ENCODE measurements at regions not wholly inside any gene's neighbourhood (a gene's known extent, or its start where the extent isn't known, plus 50 kb on each side); places are given as distances from the start of the nearest gene placed in this dataset.

GRCh38 chr9:89668216-89668865 lies 63.5 kb downstream of the GADD45G start:
- Histone ChIP-seq H4K91ac (ENCODE audit: low read length) (no peak overlapping the region), H2BK12ac (ENCODE audit: low read length in 2 of 2) (no peak overlapping the region), H3K27ac (ENCODE audit: low read length, poor library complexity, severe bottlenecking) (no peak overlapping the region), H3K79me1 (replicated peaks; ENCODE audit: low read length, poor library complexity, severe bottlenecking) (no peaks in the 10 kb centered on the region), H3K4me1 (ENCODE audit: control insufficient read depth, insufficient read depth, low read depth, low read length) (peaks cover 11% of the 10 kb centered on the region), H3K9ac (ENCODE audit: low read length) (no peak overlapping the region), H3K4me3 (ENCODE audit: insufficient read depth in 1 of 2, low read depth in 1 of 2, low read length in 2 of 2) (no peak overlapping the region), H3K18ac (ENCODE audit: low read depth in 1 of 2, low read length in 2 of 2) (no peak overlapping the region), H2BK5ac (ENCODE audit: low read depth, low read length, poor library complexity, severe bottlenecking) (no peak overlapping the region), H2BK15ac (ENCODE audit: low read depth, poor library complexity, severe bottlenecking) (no peak overlapping the region), H3K23ac (ENCODE audit: low read length in 2 of 2) (no peak overlapping the region), H3K4me2 (ENCODE audit: low read length, poor library complexity, severe bottlenecking) (no peak overlapping the region), H4K8ac (ENCODE audit: low read length) (no peak overlapping the region), H2AK5ac (ENCODE audit: low read length, severe bottlenecking) (no peak overlapping the region), H3K27me3 (ENCODE audit: control insufficient read depth in 1 of 2, insufficient read depth in 1 of 2, low read length in 2 of 2) (peaks cover 22 to 28% of the 10 kb centered on the region in 2 experiments), H2AFZ (ENCODE audit: low read depth, low read length) (no peak overlapping the region), H3K9me3 (ENCODE audit: control insufficient read depth, low read length) (no peaks in the 10 kb centered on the region), H3K36me3 (ENCODE audit: control insufficient read depth in 1 of 2, insufficient read depth in 2 of 2, low read depth in 1 of 2, low read length in 2 of 2) (no peaks in the 10 kb centered on the region), H3K4ac (ENCODE audit: low read depth in 1 of 2, low read length in 2 of 2) (no peak overlapping the region), H3K14ac (ENCODE audit: low read length in 2 of 2) (peak overlapping the region in 1 of 2 experiments; percentile 89), H2BK120ac (ENCODE audit: low read depth, low read length) (no peak overlapping the region)
- DNase-seq: peak; percentile 38
- 92% methylated on average over 7 of the region's 7 CpGs for WGBS

GRCh38 chr9:89668866-89669246 lies 64.0 kb downstream of the GADD45G start:
- Histone ChIP-seq H3K27me3 (ENCODE audit: control insufficient read depth in 1 of 2, insufficient read depth in 1 of 2, low read length in 2 of 2) (peaks cover 19 to 26% of the 10 kb centered on the region in 2 experiments), H3K4me3 (ENCODE audit: insufficient read depth in 1 of 2, low read depth in 1 of 2, low read length in 2 of 2) (no peak overlapping the region), H3K4me2 (ENCODE audit: low read length, poor library complexity, severe bottlenecking) (no peak overlapping the region), H2BK12ac (ENCODE audit: low read length in 2 of 2) (no peak overlapping the region), H3K27ac (ENCODE audit: low read length, poor library complexity, severe bottlenecking) (no peak overlapping the region), H2BK120ac (ENCODE audit: low read depth, low read length) (no peak overlapping the region), H3K9me3 (ENCODE audit: control insufficient read depth, low read length) (no peaks in the 10 kb centered on the region), H3K23ac (ENCODE audit: low read length in 2 of 2) (no peak overlapping the region), H3K4me1 (ENCODE audit: control insufficient read depth, insufficient read depth, low read depth, low read length) (peaks cover 11% of the 10 kb centered on the region), H2AFZ (ENCODE audit: low read depth, low read length) (no peak overlapping the region), H3K9ac (ENCODE audit: low read length) (no peak overlapping the region), H3K4ac (ENCODE audit: low read depth in 1 of 2, low read length in 2 of 2) (no peak overlapping the region), H3K14ac (ENCODE audit: low read length in 2 of 2) (peak overlapping the region in 1 of 2 experiments; percentile 89), H4K8ac (ENCODE audit: low read length) (no peak overlapping the region), H3K36me3 (ENCODE audit: control insufficient read depth in 1 of 2, insufficient read depth in 2 of 2, low read depth in 1 of 2, low read length in 2 of 2) (no peaks in the 10 kb centered on the region), H2BK5ac (ENCODE audit: low read depth, low read length, poor library complexity, severe bottlenecking) (no peak overlapping the region), H2BK15ac (ENCODE audit: low read depth, poor library complexity, severe bottlenecking) (no peak overlapping the region), H4K91ac (ENCODE audit: low read length) (no peak overlapping the region), H3K79me1 (replicated peaks; ENCODE audit: low read length, poor library complexity, severe bottlenecking) (no peaks in the 10 kb centered on the region), H3K18ac (ENCODE audit: low read depth in 1 of 2, low read length in 2 of 2) (no peak overlapping the region), H2AK5ac (ENCODE audit: low read length, severe bottlenecking) (no peak overlapping the region)
- 100% methylated on average over 2 of the region's 2 CpGs for WGBS
- no peak for DNase-seq

GRCh38 chr9:89669361-89669842 lies 64.6 kb downstream of the GADD45G start:
- Histone ChIP-seq H3K27me3 (ENCODE audit: control insufficient read depth in 1 of 2, insufficient read depth in 1 of 2, low read length in 2 of 2) (peaks cover 19 to 24% of the 10 kb centered on the region in 2 experiments), H2BK5ac (ENCODE audit: low read depth, low read length, poor library complexity, severe bottlenecking) (no peak overlapping the region), H3K4me2 (ENCODE audit: low read length, poor library complexity, severe bottlenecking) (no peak overlapping the region), H2AK5ac (ENCODE audit: low read length, severe bottlenecking) (peak overlapping the region; percentile 33), H3K36me3 (ENCODE audit: control insufficient read depth in 1 of 2, insufficient read depth in 2 of 2, low read depth in 1 of 2, low read length in 2 of 2) (no peaks in the 10 kb centered on the region), H3K79me1 (replicated peaks; ENCODE audit: low read length, poor library complexity, severe bottlenecking) (no peaks in the 10 kb centered on the region), H3K4me3 (ENCODE audit: insufficient read depth in 1 of 2, low read depth in 1 of 2, low read length in 2 of 2) (no peak overlapping the region), H3K9me3 (ENCODE audit: control insufficient read depth, low read length) (no peaks in the 10 kb centered on the region), H3K18ac (ENCODE audit: low read depth in 1 of 2, low read length in 2 of 2) (no peak overlapping the region), H3K9ac (ENCODE audit: low read length) (no peak overlapping the region), H3K14ac (ENCODE audit: low read length in 2 of 2) (no peak overlapping the region), H3K4ac (ENCODE audit: low read depth in 1 of 2, low read length in 2 of 2) (no peak overlapping the region), H2BK15ac (ENCODE audit: low read depth, poor library complexity, severe bottlenecking) (no peak overlapping the region), H3K27ac (ENCODE audit: low read length, poor library complexity, severe bottlenecking) (no peak overlapping the region), H2BK120ac (ENCODE audit: low read depth, low read length) (no peak overlapping the region), H3K4me1 (ENCODE audit: control insufficient read depth, insufficient read depth, low read depth, low read length) (peaks cover 11% of the 10 kb centered on the region), H2AFZ (ENCODE audit: low read depth, low read length) (no peak overlapping the region), H4K8ac (ENCODE audit: low read length) (no peak overlapping the region), H4K91ac (ENCODE audit: low read length) (no peak overlapping the region), H2BK12ac (ENCODE audit: low read length in 2 of 2) (no peak overlapping the region), H3K23ac (ENCODE audit: low read length in 2 of 2) (no peak overlapping the region)
- no peak for DNase-seq
- 91% methylated on average over 2 of the region's 2 CpGs for WGBS

- H3K27ac ChIP-seq (ENCODE audit: low read length, poor library complexity, severe bottlenecking): no peak overlapping the region
- H2BK120ac ChIP-seq (ENCODE audit: low read depth, low read length): no peak overlapping the region
- H2BK12ac ChIP-seq (ENCODE audit: low read length in 2 of 2): peak overlapping the region in 1 of 2 experiments; percentile 45
- H3K14ac ChIP-seq (ENCODE audit: low read length in 2 of 2): peak overlapping the region in 1 of 2 experiments; percentile 82
- H3K36me3 ChIP-seq (ENCODE audit: control insufficient read depth in 1 of 2, insufficient read depth in 2 of 2, low read depth in 1 of 2, low read length in 2 of 2): no peaks in the 10 kb centered on the region
- no peak overlapping the region for H3K18ac ChIP-seq (ENCODE audit: low read depth in 1 of 2, low read length in 2 of 2)
- peaks cover 16% of the 10 kb centered on the region for H3K4me1 ChIP-seq (ENCODE audit: control insufficient read depth, insufficient read depth, low read depth, low read length)
- H4K8ac ChIP-seq (ENCODE audit: low read length): no peak overlapping the region
- peak overlapping the region; percentile 76 for H2AK5ac ChIP-seq (ENCODE audit: low read length, severe bottlenecking)
- no peak overlapping the region for H3K23ac ChIP-seq (ENCODE audit: low read length in 2 of 2)
- no peak overlapping the region for H2AFZ ChIP-seq (ENCODE audit: low read depth, low read length)
- no peak overlapping the region for H4K91ac ChIP-seq (ENCODE audit: low read length)
- 94% methylated on average over 5 of the region's 5 CpGs for WGBS
- H3K4ac ChIP-seq (ENCODE audit: low read depth in 1 of 2, low read length in 2 of 2): no peak overlapping the region
- no peaks in the 10 kb centered on the region for H3K9me3 ChIP-seq (ENCODE audit: control insufficient read depth, low read length)
- no peak for DNase-seq
- H3K27me3 ChIP-seq (ENCODE audit: control insufficient read depth in 1 of 2, insufficient read depth in 1 of 2, low read length in 2 of 2): peaks cover 26 to 28% of the 10 kb centered on the region in 2 experiments
- no peak overlapping the region for H3K4me3 ChIP-seq (ENCODE audit: insufficient read depth in 1 of 2, low read depth in 1 of 2, low read length in 2 of 2)
- no peak overlapping the region for H3K9ac ChIP-seq (ENCODE audit: low read length)
- H2BK15ac ChIP-seq (ENCODE audit: low read depth, poor library complexity, severe bottlenecking): peak overlapping the region; percentile 44
- no peak overlapping the region for H3K4me2 ChIP-seq (ENCODE audit: low read length, poor library complexity, severe bottlenecking)
- no peak overlapping the region for H2BK5ac ChIP-seq (ENCODE audit: low read depth, low read length, poor library complexity, severe bottlenecking)
- H3K79me1 ChIP-seq (replicated peaks; ENCODE audit: low read length, poor library complexity, severe bottlenecking): no peaks in the 10 kb centered on the region
Measured at GRCh38 chr9:89670114-89670513, 65.3 kb downstream of the GADD45G start.
